GM19395 (cell line): ENCODE measurements at regions not wholly inside any gene's neighbourhood (a gene's known extent, or its start where the extent isn't known, plus 50 kb on each side); places are given as distances from the start of the nearest gene placed in this dataset.

Experiments
- ATAC-seq: cut with Tn5 transposase; IDR thresholded peaks from one replicate; pipeline ENCODE4 v1.9.1; 2021; ENCODE audit warnings: mild to moderate bottlenecking, moderate library complexity; ENCODE audit not compliant: unreplicated experiment

DNA sequence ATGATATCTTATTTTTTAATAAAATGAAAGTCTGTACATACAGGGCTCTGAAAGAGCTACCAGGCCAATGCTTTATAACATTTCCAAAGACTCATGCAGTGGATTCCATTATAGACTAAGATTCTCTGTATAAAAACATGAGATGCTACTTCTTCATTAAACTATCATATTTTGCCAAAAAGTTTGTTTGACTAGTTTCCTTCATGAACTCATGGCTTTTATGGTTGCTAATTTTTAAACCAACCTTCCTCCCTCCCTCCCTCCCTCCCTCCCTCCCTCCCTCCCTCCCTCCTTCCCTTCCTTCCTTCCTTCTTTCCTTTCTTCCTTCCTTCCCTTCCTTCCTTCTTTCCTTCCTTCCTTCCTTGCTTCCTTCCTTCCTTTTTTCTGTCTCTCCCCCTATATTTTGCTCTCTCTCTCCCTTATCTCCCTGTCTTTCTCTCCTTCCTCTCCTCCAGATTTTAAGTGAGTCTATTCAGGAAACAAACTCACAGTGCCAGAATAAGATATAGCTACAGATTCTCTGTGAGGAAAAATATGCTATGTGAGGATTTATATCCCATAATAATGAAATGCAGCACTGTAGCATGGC, 961.5 kb upstream of the ZEB2 start:
- no peak for ATAC-seq

DNA sequence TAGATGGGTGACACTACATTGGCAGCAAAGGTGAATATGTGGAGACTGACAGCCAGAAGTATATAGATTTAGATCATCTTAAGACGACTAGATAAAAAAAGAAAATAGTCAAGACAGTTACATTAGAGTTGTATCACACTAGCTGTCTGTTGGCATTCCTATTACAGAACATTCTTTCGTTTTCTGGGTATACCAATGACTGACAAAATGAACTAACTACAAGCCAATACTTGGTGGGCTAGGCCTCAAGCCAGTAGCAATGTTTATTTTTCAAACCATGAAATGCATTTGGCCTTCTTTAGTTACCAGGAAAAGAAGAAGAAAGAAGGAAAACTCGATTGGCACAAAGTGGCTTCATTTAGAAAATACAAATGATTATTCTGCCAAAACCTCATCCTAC, 944.9 kb upstream of the ZEB2 start:
- no peak for ATAC-seq

DNA sequence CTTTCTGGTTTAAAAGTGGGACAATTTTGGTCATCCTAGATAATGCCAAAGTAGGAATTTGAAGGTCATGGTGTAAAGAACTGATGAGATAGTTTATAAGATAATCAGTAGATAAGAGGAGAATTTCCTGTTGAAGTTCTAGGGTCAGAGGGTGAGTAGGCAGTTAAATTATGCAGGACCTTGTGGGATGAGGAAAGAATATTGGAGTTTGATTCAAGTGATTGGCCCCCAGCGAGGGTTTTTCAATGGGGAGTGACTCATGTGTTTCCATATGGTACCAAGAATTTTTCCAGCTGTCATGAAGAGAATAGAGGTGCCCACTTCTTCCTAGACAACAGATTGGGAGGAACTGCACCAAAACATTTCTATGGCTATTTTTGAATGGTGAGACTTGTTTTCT, 940.2 kb upstream of the ZEB2 start:
- ATAC-seq: no peak

DNA sequence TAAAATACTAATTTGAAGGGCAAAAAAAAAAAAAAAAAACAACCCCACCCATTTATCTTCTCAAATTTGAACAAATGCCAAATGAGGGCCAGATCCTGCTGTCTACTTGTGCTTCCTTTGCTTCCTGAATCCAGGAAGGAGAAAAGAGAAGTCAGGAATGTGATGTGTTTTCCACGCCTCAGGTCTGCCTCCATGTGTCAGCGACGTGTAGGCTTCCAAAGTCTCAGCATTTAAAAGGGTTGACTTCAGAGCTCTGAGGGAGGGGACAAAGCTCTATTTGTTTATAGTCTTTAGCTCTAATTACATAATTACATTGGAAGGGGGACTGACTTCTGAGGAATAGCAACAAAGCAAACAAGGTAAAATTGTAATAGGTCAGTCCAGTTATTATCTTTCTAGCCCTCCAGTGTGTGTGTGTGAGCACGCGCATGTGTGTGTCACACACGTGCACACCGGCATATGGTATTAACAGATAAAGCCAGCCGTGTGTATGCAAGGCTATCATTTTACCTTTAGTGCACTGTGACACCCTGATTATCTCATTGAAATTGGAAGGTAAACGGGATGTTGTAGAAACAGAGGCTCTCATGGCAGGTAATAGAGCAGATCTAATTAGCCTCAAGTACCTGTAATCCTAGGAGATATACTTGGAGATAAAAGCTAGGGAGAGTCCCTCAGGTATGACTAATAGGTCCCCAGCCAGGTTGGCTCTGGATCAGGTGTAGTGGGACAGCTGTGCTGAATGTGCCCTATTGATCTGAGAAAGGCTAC, 911.4 kb upstream of the ZEB2 start:
- ATAC-seq: no peak

DNA sequence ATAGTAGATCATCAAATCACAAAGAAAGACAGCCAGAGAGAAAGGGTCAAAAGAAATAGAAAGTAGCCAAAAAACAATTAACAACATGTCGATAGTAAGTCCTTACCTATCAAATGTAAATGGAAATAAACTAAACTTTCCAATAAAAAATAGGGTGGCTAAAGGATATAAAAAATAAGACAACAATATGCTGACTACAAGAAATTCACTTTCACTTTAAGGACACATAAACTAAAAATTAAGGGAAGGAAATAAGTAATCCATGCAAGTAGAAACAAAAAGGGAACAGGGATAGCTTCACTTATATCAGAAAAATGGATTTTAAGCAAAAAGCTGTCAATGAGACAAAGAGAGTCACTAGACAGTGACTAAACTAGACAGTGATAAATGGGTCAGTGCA, 903.9 kb upstream of the ZEB2 start:
- no peak for ATAC-seq

DNA sequence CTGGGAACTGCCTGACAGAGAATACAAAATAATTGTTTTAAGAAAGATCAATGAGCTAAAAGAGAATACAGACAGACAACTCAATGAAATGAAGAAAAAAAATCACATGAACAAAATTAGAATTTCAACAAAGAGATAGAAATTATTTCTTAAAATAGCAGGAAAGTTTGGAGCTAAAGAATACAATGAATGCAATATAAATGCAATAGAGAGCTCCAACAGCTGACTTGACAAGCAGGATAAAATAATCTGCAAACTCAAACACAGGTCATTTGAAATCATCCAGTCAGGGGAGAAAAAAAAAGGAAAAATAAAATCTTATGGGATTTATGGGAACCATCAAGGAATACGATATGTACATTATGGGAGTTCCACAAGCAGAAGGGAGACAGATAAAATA, 902.7 kb upstream of the ZEB2 start:
- no peak for ATAC-seq

DNA sequence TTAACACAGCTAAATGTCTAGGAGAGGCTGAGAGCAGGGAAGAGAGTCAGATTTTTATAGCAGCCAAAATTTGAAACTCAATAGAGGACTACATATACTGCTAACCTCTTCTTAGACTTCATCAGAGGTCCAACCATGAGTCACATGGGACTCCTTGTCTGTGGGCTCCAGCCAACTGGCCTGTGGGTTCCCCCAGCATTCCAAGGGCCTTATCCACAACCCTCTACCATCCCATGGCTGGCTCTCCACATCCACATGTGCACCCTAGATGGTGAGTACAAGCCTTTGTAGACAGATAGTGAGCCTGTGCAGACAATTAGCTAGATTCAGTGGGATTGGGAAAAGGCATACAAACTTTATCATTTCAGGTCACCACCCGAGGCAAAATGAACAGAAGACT, 901.9 kb upstream of the ZEB2 start:
- no peak for ATAC-seq

DNA sequence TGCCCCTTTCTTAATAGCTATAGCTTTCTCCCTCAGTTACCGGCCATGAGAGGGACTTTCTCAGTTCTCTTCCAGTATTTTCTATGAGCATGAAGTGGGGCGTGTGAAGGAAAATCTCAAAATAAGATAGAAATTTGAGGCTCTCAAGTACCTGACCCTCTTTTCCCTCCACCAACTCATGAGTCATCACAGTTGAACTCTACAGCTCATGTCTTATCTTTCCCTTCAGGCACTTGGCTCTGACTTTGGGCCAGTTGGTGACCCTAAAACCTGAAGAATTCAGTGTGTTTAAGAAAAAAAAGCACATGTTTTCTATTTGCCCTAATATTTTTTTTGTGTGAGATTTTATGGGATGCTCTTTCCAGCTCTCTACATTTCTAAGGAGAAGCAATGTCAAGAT, 896.7 kb upstream of the ZEB2 start:
- ATAC-seq: no peak

DNA sequence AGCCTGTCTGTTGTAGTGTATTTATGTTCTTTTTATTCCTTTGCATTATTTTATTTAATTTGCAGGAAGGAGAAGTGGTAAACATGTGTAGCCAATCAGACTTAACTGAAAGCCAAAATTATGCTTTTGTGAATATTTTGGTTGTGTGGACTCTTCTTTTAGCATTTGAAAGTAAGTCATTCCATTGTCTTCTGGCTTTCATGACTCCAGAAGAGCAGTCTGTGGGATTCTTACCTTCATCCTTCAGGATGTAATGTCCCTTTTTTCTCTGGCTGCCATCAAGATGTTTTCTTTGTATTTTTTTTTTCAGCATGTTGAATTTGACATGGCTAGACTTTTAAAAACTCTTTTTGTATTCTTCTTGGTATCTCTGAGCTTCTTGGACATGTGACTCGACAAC, 895.2 kb upstream of the ZEB2 start:
- no peak for ATAC-seq

DNA sequence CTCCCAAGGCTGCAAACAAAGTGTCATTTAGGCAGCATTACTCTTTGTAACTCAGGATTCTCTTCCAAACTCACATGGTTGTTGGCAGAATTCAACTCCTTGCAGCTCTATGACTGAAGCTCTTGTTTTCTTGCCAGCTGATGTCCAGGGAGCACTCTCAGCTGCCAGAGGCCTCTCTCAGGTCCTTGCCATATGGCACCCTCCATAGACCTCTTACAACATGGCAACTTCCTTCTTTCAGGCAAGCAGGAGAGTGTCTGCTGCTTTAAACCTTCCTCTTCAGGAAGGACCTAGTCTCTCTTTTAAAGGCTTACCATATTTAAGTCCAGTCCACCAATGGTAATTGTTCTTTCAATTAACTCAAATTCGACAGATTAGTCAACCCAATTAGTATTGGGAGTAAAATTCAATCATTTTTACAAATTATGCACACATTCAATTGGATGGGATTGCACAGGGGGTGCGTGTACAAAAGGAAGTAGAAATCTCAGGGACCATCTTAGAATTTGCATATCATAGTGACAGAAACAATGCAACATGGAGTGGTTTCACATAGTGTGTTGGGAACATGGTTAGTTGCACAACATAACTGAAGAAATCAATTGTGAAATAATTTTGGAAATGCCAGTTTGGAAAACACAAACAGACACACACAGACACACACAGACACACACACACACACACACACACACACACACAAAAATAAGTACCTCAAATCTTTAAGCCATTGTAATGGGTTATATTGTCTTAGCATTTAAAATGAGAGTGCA, 893.5 kb upstream of the ZEB2 start:
- ATAC-seq: no peak

DNA sequence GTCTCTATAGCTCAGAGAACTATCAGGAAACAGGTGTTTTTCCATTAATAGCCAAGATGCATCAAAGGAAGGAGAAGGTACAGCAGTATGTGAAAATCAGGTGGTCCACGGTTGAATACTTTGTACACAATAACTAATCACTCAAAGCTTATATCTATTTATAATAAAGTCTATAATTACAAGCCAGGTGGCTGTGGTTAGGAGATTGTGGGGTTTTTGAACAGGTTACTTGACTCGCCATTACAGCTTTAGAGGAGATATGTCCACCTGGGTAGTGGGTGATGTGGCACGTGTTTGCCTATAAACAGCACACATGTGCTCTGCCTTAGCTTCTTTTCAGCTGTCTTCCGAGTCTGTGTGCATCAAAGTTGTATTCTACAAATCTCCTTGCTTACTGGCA, 892.2 kb upstream of the ZEB2 start:
- ATAC-seq: peak; percentile 41

DNA sequence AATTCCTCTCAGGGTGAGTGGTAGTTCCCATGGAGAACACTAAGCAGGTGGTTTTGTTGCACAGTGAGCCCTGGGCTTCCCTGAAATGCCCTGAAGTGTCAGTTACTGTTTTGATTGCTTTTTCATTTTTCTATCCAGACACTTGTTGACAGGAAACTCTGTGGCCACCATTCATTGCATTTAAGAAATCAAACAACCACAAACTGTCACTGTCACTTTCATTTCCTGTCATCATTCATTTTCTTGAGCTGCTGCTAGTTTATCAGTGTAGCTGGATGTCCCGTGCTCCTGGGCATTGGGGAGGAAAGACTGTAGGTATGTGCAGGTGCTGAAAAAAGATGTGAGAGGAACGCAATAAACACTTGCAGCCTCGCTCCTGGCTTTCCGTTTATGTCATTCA, 891.6 kb upstream of the ZEB2 start:
- ATAC-seq: peak; percentile 97

DNA sequence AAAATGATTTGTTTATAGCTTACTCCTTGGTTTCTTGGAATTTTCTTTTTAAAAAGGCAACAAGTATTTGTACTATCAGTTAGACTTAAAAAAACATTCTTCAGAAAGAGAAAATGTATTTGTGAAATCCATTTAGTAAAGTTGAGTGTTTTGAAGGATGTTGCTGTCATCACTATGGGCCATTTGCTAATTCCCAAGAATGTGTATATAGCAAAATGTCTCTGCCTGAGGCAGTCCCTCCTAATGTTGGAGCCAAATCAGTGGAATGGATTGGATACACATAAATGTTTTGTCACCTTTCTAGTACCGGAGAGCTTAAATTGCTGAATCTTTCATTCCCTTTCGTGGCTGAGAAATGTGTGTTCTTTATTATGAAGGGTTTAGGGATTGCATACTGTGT, 890.2 kb upstream of the ZEB2 start:
- ATAC-seq: no peak

DNA sequence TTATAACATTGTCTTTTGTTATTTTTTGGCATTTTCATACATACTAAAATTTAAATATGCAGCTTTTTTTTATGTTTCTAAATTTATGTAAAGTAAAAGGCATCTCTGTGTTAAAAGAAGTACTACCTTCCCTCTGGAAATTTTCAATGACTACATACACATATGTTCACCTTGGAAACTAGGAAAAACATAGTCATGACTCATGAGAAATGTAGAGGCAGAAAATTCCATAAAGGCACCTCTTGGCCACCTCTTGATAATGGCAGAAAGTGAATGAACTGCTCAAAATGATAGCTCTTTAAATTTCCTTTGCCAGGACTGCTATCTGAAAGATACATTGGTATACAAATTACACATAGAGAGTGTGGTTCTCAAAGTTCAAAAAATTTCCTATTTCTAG, 889.1 kb upstream of the ZEB2 start:
- no peak for ATAC-seq

DNA sequence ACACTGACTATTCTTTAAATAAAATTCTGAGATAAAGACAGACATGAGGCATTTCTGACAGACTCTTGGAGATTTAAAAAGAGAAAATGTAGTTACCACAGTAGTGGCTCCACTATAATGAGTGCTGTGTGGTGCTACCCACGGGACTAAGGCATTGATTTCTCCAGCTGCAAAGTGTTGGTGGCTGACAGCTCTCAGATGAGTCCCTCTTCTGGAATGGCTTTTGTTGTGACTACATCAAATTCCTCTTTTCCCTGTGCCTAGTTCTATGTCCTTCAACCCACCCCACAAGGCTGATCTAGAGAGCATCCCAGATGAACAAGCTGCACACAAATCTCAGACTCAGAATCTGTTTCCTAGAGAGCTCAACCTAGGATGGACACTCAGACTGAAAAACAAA, 884.8 kb upstream of the ZEB2 start:
- ATAC-seq: no peak

DNA sequence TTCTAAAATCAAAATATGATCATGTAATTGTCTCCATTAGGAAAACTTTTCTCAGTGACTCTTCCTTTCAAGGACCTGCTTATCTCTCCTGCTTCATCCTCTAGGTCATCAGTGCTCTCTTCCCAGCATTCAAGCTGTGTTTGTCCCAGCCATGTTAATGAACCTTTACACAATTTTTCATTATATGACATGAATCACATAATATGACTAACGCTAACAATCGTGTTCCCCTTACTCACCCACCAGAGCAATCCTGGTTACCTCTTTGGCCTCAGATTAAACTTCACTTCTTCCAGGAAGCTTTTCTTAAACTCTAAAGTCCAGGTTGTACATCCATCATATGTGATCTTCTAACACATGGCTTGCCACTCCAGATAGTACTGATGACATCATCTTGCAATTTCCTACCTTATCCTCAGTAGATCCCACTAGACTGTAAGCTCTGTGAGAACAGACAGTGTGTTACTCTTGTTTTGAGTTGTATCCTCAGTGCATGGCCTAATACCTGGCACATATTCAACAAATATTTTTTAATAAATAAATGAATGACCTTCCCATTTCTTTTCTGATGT, 882.9 kb upstream of the ZEB2 start:
- ATAC-seq: no peak

DNA sequence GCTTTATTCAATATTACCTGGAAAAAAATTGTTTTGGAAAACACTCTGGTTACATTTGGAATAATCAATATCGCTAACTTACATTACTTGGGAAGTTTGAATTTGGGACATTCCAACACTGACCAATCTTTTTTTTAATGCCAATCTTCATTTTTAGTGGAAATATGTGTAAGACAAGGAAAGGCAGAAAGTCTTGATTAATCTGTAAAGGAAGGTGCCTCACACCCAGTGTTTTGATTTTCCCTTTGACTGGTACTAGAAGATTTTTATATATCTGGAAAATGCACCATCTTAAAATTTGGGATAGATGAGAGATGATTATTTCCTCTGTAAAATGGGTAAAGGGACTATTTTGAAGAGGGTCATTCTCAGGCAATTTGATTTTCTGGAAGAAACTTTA, 879.2 kb upstream of the ZEB2 start:
- ATAC-seq: no peak

DNA sequence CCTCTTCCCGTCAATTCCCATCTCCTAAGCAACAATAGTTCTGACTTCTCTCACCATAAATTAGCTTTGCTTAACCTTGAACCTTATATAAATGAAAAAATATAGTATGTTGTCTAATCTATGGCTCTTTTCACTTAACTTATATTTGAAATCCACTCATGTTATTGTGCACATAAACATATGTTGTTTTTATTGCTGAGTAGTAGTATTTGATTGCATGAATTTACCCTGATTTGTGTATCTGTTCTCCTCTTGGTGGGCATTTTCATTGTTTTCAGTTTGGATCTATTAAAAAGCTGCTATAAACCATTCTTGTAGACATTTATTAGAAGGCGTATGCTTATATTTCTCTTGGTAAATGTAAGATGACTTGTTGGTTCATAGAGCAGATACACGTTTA, 874.3 kb upstream of the ZEB2 start:
- no peak for ATAC-seq

DNA sequence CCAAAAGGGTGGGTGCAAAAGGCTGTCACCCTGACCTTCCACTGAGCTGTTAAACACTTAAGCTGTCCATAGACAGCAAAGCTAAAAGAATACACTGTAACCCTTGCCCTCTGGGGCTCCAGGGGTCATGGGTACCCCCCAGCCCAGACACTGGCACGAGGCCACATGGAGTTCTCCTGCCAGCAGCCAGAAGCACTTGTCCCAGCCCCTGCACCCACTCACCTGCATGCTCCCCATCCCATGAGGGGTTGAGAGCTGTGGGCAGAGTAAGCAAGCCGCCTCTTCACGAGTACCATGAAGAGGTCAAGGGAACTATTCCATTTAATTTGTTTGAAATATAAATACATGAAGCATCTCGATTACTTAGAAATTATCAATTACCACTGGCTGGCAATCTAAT, 867.1 kb upstream of the ZEB2 start:
- no peak for ATAC-seq

DNA sequence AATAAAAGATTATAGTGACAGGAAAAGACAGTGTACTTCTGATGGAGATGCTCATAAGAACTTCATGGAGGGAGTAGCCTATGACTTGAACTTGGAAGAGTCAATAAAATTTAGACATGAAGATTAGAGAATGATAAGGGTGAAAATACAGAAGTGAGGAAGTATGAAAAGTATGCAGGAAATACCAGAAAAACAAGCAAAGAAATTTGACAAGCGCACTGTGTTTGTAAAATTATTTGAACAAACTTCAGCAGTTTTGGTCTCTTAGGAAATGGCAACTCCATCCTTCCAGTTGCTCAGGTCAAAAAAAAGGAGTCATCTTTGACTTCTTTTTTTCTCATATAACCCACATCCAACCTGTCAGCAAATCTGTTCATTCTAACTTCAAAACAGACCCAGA, 864.0 kb upstream of the ZEB2 start:
- ATAC-seq: no peak

DNA sequence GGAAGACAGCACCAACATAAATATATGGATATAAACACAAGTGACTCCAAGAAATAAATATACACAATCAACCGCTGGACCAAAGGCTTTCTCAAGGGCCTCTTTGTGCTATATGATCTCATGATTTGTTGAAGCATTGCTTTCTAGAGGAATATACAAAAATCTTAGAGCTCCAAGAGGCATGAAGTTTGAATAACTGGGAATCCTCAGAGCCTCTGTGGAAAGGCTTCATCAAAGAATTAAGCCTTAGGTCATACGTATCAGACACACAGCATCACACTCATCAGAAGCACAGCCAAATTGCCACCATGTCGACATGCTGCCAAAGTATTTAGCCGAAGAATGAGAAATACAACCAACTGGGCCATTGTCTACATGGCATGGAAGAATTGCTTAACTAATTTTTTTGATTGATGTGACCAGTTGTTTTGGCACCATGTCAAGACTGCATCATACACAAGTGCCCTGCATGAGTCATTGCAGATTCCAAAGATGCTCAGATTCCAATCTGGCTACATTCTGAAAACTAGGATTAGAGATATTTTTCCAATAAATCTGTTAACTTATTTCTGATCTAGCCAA, 860.6 kb upstream of the ZEB2 start:
- no peak for ATAC-seq

DNA sequence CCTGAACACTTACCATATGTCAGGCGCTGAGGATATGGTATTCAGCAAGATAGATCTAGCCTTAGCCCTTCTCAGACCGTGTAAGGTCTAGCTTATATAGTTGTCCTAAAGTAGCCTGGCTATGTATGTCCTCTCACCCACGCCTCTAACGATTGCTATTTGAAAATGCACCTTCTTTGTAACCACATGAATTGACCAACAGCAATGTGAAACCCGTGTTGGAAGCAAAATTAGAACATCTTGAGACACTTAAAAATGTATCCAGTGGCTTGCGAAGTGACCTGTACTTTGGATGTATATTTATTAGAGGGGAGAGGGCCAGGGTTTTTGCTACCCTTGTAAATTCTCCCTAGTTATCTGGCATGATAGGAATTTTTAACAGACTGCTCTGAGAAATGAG, 860.0 kb upstream of the ZEB2 start:
- no peak for ATAC-seq
